K562 (cell line): ENCODE measurements at regions not wholly inside any gene's neighbourhood (a gene's known extent, or its start where the extent isn't known, plus 50 kb on each side); places are given as distances from the start of the nearest gene placed in this dataset.

Experiments used
- ATAC-seq: fragments of 200-7000 bp; cut with Tn5 transposase; 3 replicates; pipeline ENCODE4 v1.9.1; 2020; ENCODE audit warnings: moderate library complexity
- BruUV-seq: library from RNA; stranded (reverse); fragments of 400-500 nt; replicated peaks from 2 replicates; lab custom pipeline; 2021; lab: Mats Ljungman, UMichigan
- CTCF ChIA-PET: fragments of 300-600 bp; formaldehyde crosslinking; extraction: SDS; loops from one replicate; lab custom pipeline; 2021; ENCODE audit warnings: low intra/inter-chr PET ratio; lab: Yijun Ruan, JAX
- POLR2A ChIA-PET: fragments of 300-600, 350-650 bp; sonication (Branson Sonifier 250); formaldehyde crosslinking; extraction: SDS; loops from one replicate; lab custom pipeline; 2021; ENCODE audit warnings: antibody characterized with exemption, inconsistent platforms; lab: Yijun Ruan, JAX
- DNase-seq, 4 experiments: peaks; one replicate each; pipeline versions ENCODE4 v3.0.0 to v3.0.0-alpha.2; 2011 to 2018; ENCODE audit warnings: low spot score in 3 of 4, mixed read lengths in 3 of 4; ENCODE audit errors: extremely low read depth in 1 of 4
- FAIRE-seq: peaks from 2 replicates; lab custom pipeline; 2011; peaks lifted over from hg19 to GRCh38; lab: Jason Lieb, UNC
- H2AFZ ChIP-seq: 2 replicates; pipeline ENCODE4 v1.6.0; 2011; ENCODE audit warnings: low read depth, low read length, control low read depth, inconsistent platforms
- H3K27ac ChIP-seq: fragments of 200-600 bp; 3 replicates; pipeline ENCODE4 v1.8.0; 2011; ENCODE audit warnings: low read depth, mild to moderate bottlenecking, control low read depth, inconsistent platforms, low read length, moderate library complexity, mixed read lengths; ENCODE audit errors: extremely low read depth
- H3K27me3 ChIP-seq, 2 experiments: fragments of 300-600 bp in 1 of 2; 2 replicates in 1 of 2; 3 replicates in 1 of 2; pipeline versions ENCODE4 v1.6.0 to v1.8.0; 2011; ENCODE audit warnings: inconsistent platforms in 2 of 2, low read length in 2 of 2, mild to moderate bottlenecking in 1 of 2, mixed read lengths in 1 of 2, moderate library complexity in 1 of 2; ENCODE audit not compliant: control insufficient read depth in 2 of 2, insufficient read depth in 2 of 2
- H3K36me3 ChIP-seq: fragments of 300-600 bp; 3 replicates; pipeline ENCODE4 v1.8.0; 2011; ENCODE audit warnings: mild to moderate bottlenecking, low read length, inconsistent platforms; ENCODE audit not compliant: control insufficient read depth, insufficient read depth
- H3K4me1 ChIP-seq, 2 experiments: fragments of 200-600 bp in 1 of 2; replicated peaks in 1 of 2; 2 replicates in 1 of 2; 3 replicates in 1 of 2; pipeline versions ENCODE4 v1.5.1 to v1.8.0; 2011; ENCODE audit warnings: inconsistent platforms in 2 of 2, low read length in 2 of 2, mild to moderate bottlenecking in 1 of 2, mixed read lengths in 1 of 2, moderate library complexity in 1 of 2; ENCODE audit not compliant: control insufficient read depth in 2 of 2, insufficient read depth in 2 of 2
- H3K4me2 ChIP-seq: 2 replicates; pipeline ENCODE4 v1.6.1; 2011; ENCODE audit warnings: low read length, control low read depth, inconsistent platforms, mixed read lengths; ENCODE audit not compliant: insufficient read depth
- H3K4me3 ChIP-seq: fragments of 200-600 bp; sonication (generic), shearing (Covaris generic); 2 replicates; pipeline ENCODE4 v1.5.1; 2016; ENCODE audit warnings: control low read depth, inconsistent platforms
- H3K79me2 ChIP-seq: fragments of 200-600 bp; 3 replicates; pipeline ENCODE4 v1.8.0; 2011; ENCODE audit warnings: low read length, inconsistent platforms; ENCODE audit not compliant: control insufficient read depth, insufficient read depth
- H3K9ac ChIP-seq, 2 experiments: 2 replicates each; pipeline versions ENCODE4 v1.6.0 to v1.6.1; 2011; ENCODE audit warnings: low read depth in 2 of 2, low read length in 2 of 2, control low read depth in 1 of 2, inconsistent platforms in 1 of 2, mild to moderate bottlenecking in 1 of 2, mixed read lengths in 1 of 2; ENCODE audit not compliant: insufficient read depth in 1 of 2
- H3K9me1 ChIP-seq: one replicate; pipeline ENCODE4 v1.6.0; 2011; ENCODE audit warnings: inconsistent platforms, mild to moderate bottlenecking, low read length, moderate library complexity; ENCODE audit not compliant: control insufficient read depth, insufficient read depth
- H3K9me3 ChIP-seq: replicated peaks from 2 replicates; pipeline ENCODE4 v1.5.1; 2011; ENCODE audit warnings: low read depth, low read length, inconsistent platforms; ENCODE audit not compliant: control insufficient read depth, insufficient read depth
- H4K20me1 ChIP-seq: replicated peaks from 2 replicates; pipeline ENCODE4 v1.6.1; 2011; ENCODE audit warnings: low read length, inconsistent platforms, mixed read lengths; ENCODE audit not compliant: control insufficient read depth, insufficient read depth
- BCLAF1 ChIP-seq, 2 experiments: fragments of 450-650 bp in 1 of 2; IDR thresholded peaks; 2 replicates each; pipeline ENCODE4 v1.6.1; 2011 to 2017; ENCODE audit warnings: low read depth in 2 of 2, antibody characterized with exemption in 1 of 2, borderline replicate concordance in 1 of 2, low read length in 1 of 2, mild to moderate bottlenecking in 1 of 2, mixed read lengths in 1 of 2; ENCODE audit not compliant: control insufficient read depth in 1 of 2
- ESRRA ChIP-seq: fragments of 450-650 bp; IDR thresholded peaks from 2 replicates; pipeline ENCODE4 v1.6.1; 2014; ENCODE audit warnings: low read depth, mild to moderate bottlenecking, moderate library complexity, borderline replicate concordance
- HDAC2 ChIP-seq: fragments of 450-650 bp; IDR thresholded peaks from 2 replicates; pipeline ENCODE4 v1.6.1; 2016; ENCODE audit warnings: mild to moderate bottlenecking
- NCOA4 ChIP-seq: fragments of 450-650 bp; IDR thresholded peaks from 2 replicates; pipeline ENCODE4 v1.6.1; 2018; ENCODE audit warnings: mild to moderate bottlenecking; ENCODE audit not compliant: partially characterized antibody
- PCBP1 ChIP-seq: fragments of 200-400 bp; formaldehyde crosslinking; IDR thresholded peaks from 2 replicates; pipeline ENCODE4 v1.6.1; 2018; ENCODE audit warnings: mild to moderate bottlenecking, low read depth, low read length; ENCODE audit not compliant: poor library complexity, severe bottlenecking
- PKNOX1 ChIP-seq: fragments of 450-650 bp; IDR thresholded peaks from 2 replicates; pipeline ENCODE4 v1.6.1; 2016
- ZNF217 ChIP-seq: sonication (generic); formaldehyde crosslinking; IDR thresholded peaks from 2 replicates; pipeline ENCODE4 v1.8.0; 2022; ENCODE audit warnings: mild to moderate bottlenecking, missing genetic modification reagents
- ZNF639 ChIP-seq, 2 experiments: fragments of 200-800 bp in 1 of 2; sonication (Bioruptor generic) in 1 of 2; sonication (generic) in 1 of 2; formaldehyde crosslinking in 1 of 2; IDR thresholded peaks in 1 of 2; conservative IDR thresholded peaks in 1 of 2; 2 replicates each; pipeline versions ENCODE4 v1.5.0 to v1.6.1; 2016 to 2020; ENCODE audit warnings: missing compliant biosample characterization in 1 of 2, missing genetic modification characterization in 1 of 2, missing genetic modification reagents in 1 of 2
- WGBS: fragments of 100-300 bp; shearing (Covaris generic); methylation state at CpG from one replicate; pipeline ENCODE4 v1.1.6; 2016; ENCODE audit warnings: low coverage, mixed read lengths; ENCODE audit not compliant: insufficient coverage; ENCODE audit errors: missing lambda C conversion rate; 5-methylcytosine and 5-hydroxymethylcytosine counted together
- in situ Hi-C: fragments of 300-500 bp; cut with MboI; formaldehyde crosslinking; loops from 4 replicates; pipeline ENCODE4 v1.15.0; 2018; ENCODE audit warnings: inconsistent platforms, mixed read lengths
- intact Hi-C: fragments of 100-400 bp; cut with micrococcal nuclease; formaldehyde crosslinking; loops from 2 replicates; pipeline ENCODE4 v1.14.2; 2022

GRCh38 chr12:105836242-105836622, 302.5 kb downstream of the NUAK1 start:
- Histone ChIP-seq H2AFZ (peak overlapping the region; percentile 54; the same call in 1 of the 2 replicates), H3K27me3 (no peaks in the 10 kb centered on the region; a peak in 1 of 5 replicates), H3K9me3 (no peaks in the 10 kb centered on the region), H4K20me1 (no peaks in the 10 kb centered on the region), H3K36me3 (no peaks in the 10 kb centered on the region), H3K9me1 (no peaks in the 10 kb centered on the region), H3K79me2 (no peaks in the 10 kb centered on the region), H3K27ac (no peak overlapping the region), H3K4me3 (no peak overlapping the region), H3K9ac (no peak overlapping the region), H3K4me2 (no peak overlapping the region), H3K4me1 (peaks cover 0 to 18% of the 10 kb centered on the region in 2 experiments; a peak in 2 of 5 replicates)
- no TSS peak for BruUV-seq
- FAIRE-seq = no peak
- ATAC-seq = no peak
- CTCF ChIA-PET = no interaction called here
- POLR2A ChIA-PET = no interaction called here
- 7% methylated on average over 2 of the region's 2 CpGs for WGBS
- no peak for TF ChIP-seq ZNF217 (CRISPR knock-in tag)
- TF ChIP-seq NCOA4 = no peak
- no peak for TF ChIP-seq BCLAF1 (IDR thresholded peaks at IDR 0.05; ENCODE audit: borderline replicate concordance in 1 of 2, control insufficient read depth in 1 of 2, low read depth in 2 of 2, low read length in 1 of 2)
- TF ChIP-seq ZNF639 (CRISPR knock-in tag; conservative IDR thresholded peaks at IDR 0.05 in 1 of 2, IDR thresholded peaks at IDR 0.05 in 1 of 2) = no peak
- no peak for TF ChIP-seq PCBP1
- TF ChIP-seq HDAC2 = no peak
- TF ChIP-seq ESRRA = no peak
- no peak for TF ChIP-seq PKNOX1
- DNase-seq = no peak
- in situ Hi-C loops = no loop called here
- intact Hi-C loops = no loop called here
